Endothelial cell (in vitro differentiated cells): ENCODE measurements at regions not wholly inside any gene's neighbourhood (a gene's known extent, or its start where the extent isn't known, plus 50 kb on each side); places are given as distances from the start of the nearest gene placed in this dataset.

ENCODE experiments used
- DNase-seq: peaks from one replicate; pipeline ENCODE4 v3.0.0; 2021; ENCODE audit warnings: low spot score
- H3K27ac Mint-ChIP-seq: one replicate; pipeline ENCODE4 v1.8.0; 2021; ENCODE audit warnings: mixed read lengths, inconsistent platforms; ENCODE audit not compliant: unreplicated experiment
- H3K27me3 Mint-ChIP-seq: one replicate; pipeline ENCODE4 v1.8.0; 2021; ENCODE audit warnings: mild to moderate bottlenecking, moderate library complexity, mixed read lengths, inconsistent platforms; ENCODE audit not compliant: unreplicated experiment
- H3K36me3 Mint-ChIP-seq: one replicate; pipeline ENCODE4 v1.8.0; 2021; ENCODE audit warnings: mild to moderate bottlenecking, low read depth, mixed read lengths, inconsistent platforms; ENCODE audit not compliant: unreplicated experiment
- H3K4me1 Mint-ChIP-seq: one replicate; pipeline ENCODE4 v1.8.0; 2021; ENCODE audit warnings: mild to moderate bottlenecking, mixed read lengths, inconsistent platforms; ENCODE audit not compliant: unreplicated experiment
- H3K4me3 Mint-ChIP-seq: one replicate; pipeline ENCODE4 v1.8.0; 2021; ENCODE audit warnings: mild to moderate bottlenecking, mixed read lengths, inconsistent platforms; ENCODE audit not compliant: unreplicated experiment
- H3K9me3 Mint-ChIP-seq: one replicate; pipeline ENCODE4 v1.8.0; 2021; ENCODE audit warnings: mixed read lengths, inconsistent platforms; ENCODE audit not compliant: unreplicated experiment
- TF ChIP-seq, protein P1 (sequence below): fragments of 200-600 bp; sonication (generic); IDR thresholded peaks from one replicate; pipeline ENCODE4 v1.5.0; 2021; ENCODE audit warnings: antibody characterized with exemption; ENCODE audit not compliant: unreplicated experiment

DNA sequence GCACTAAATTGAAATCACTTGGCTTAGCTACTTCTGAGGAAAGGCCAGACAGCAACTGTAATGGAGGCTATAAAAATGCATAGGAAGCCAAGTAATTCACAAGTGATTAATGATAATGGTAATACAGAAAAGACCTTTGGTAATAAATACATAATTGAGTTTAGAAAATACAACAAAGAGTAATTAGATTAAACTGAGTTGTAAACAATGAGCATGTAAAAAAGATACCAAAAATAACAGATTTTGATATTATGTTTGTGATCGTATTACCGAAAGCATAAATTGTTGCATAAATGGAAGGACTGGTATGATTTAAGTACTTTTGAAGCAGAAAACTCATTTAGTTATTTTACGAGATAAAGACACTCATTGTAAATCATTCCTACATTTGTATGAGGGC is 556.7 kb upstream of the TMPRSS15 start:
- Mint-ChIP-seq H3K4me3 (no peak overlapping the region), H3K27me3 (peaks cover 2% of the 10 kb centered on the region), H3K27ac (no peak overlapping the region), H3K4me1 (peaks cover 11% of the 10 kb centered on the region), H3K36me3 (no peaks in the 10 kb centered on the region), H3K9me3 (no peaks in the 10 kb centered on the region)
- no peak for DNase-seq
- TF ChIP-seq, protein P1, sequence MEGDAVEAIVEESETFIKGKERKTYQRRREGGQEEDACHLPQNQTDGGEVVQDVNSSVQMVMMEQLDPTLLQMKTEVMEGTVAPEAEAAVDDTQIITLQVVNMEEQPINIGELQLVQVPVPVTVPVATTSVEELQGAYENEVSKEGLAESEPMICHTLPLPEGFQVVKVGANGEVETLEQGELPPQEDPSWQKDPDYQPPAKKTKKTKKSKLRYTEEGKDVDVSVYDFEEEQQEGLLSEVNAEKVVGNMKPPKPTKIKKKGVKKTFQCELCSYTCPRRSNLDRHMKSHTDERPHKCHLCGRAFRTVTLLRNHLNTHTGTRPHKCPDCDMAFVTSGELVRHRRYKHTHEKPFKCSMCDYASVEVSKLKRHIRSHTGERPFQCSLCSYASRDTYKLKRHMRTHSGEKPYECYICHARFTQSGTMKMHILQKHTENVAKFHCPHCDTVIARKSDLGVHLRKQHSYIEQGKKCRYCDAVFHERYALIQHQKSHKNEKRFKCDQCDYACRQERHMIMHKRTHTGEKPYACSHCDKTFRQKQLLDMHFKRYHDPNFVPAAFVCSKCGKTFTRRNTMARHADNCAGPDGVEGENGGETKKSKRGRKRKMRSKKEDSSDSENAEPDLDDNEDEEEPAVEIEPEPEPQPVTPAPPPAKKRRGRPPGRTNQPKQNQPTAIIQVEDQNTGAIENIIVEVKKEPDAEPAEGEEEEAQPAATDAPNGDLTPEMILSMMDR = no peak

DNA sequence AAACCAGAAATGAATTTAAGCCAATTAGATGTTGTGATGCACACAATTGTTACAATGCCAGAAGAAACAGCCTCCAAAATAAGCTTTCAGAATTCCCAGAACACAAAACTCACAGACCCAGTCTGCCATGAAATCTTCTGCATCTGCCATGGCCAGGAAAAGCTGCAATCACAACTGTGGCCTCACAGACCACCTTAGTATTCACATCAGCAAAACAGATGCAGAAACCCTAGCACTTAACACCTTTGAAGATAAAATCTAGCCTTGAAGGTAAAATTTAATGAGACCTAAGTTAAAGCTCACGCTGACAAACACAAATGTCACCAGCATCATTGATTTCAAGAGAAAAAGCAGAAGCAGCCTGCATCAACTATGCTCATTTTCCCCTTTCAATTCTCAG is 566.8 kb upstream of the TMPRSS15 start:
- Mint-ChIP-seq H3K4me3 (no peak overlapping the region), H3K27ac (no peak overlapping the region), H3K36me3 (no peaks in the 10 kb centered on the region), H3K9me3 (no peaks in the 10 kb centered on the region), H3K27me3 (no peaks in the 10 kb centered on the region), H3K4me1 (no peaks in the 10 kb centered on the region)
- DNase-seq = no peak
- TF ChIP-seq, protein P1 = no peak

DNA sequence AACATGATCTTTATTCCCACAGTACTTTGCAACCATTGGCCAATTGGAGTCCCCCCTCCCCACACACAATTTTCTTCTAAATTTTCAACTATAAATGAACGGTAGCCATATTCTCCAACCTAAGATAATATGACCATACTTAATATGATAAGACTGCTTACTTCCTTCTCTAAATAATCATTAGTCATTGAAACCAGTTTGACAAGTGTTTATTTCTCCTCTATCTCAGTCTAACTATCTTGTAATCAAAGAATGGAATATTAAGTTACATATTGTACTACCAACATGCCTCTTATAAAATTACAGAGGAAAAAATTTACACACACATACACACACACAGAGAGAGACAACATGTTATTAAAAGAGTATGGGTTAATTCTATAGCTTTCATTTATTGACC is 567.4 kb upstream of the TMPRSS15 start:
- H3K27me3 Mint-ChIP-seq = no peaks in the 10 kb centered on the region
- TF ChIP-seq, protein P1 = no peak
- H3K4me3 Mint-ChIP-seq = no peak overlapping the region
- DNase-seq = no peak
- no peak overlapping the region for H3K27ac Mint-ChIP-seq
- H3K36me3 Mint-ChIP-seq = no peaks in the 10 kb centered on the region
- no peaks in the 10 kb centered on the region for H3K9me3 Mint-ChIP-seq
- H3K4me1 Mint-ChIP-seq = no peaks in the 10 kb centered on the region

DNA sequence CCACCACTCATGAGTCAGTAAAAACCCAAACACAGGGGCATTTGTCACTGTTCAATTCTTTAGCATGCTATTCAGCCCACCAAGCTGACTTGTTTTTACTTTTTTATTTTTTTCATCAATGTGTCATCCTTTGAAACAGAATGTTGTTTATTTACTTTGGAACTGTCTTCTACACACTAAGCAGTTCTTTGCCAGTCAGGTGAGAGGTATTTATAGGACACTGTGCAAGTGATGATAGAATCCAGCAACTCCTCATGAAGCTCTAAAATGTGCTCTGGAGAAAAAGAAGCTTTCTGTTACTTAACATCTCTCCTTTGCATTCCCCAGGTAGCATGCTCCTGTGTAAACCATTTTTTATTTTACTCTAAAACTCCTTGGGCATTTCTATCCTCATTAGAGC is 582.0 kb upstream of the TMPRSS15 start:
- no peak overlapping the region for H3K4me3 Mint-ChIP-seq
- no peaks in the 10 kb centered on the region for H3K4me1 Mint-ChIP-seq
- no peaks in the 10 kb centered on the region for H3K27me3 Mint-ChIP-seq
- H3K27ac Mint-ChIP-seq = no peak overlapping the region
- no peaks in the 10 kb centered on the region for H3K9me3 Mint-ChIP-seq
- TF ChIP-seq, protein P1 = no peak
- no peak for DNase-seq
- no peaks in the 10 kb centered on the region for H3K36me3 Mint-ChIP-seq

DNA sequence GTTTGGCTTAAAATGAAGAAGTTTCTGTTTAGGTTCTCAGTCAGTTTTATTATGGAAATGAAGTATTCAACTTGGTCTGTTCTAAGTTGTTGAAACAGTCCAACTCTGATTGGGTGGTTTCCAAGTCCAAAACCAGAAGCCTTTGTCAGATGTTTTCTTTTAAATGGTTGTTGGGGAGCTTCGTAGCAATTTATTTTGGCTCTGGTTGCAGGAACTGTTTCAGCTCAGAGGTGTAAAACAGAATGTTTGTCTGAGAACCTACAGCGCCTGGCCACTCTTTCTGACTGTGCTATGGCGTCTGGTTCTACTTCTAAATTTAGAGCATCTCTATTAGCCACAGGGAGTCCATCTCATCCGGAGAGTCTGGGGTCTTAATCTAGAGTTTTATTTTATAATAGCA is 582.6 kb upstream of the TMPRSS15 start:
- DNase-seq = no peak
- no peaks in the 10 kb centered on the region for H3K9me3 Mint-ChIP-seq
- H3K36me3 Mint-ChIP-seq = no peaks in the 10 kb centered on the region
- H3K27ac Mint-ChIP-seq = no peak overlapping the region
- no peaks in the 10 kb centered on the region for H3K27me3 Mint-ChIP-seq
- TF ChIP-seq, protein P1 = no peak
- H3K4me1 Mint-ChIP-seq = no peaks in the 10 kb centered on the region
- H3K4me3 Mint-ChIP-seq = no peak overlapping the region
